ENCODE measurements at regions not wholly inside any gene's neighbourhood (a gene's known extent, or its start where the extent isn't known, plus 50 kb on each side); places are given as distances from the start of the nearest gene placed in this dataset.

DNA sequence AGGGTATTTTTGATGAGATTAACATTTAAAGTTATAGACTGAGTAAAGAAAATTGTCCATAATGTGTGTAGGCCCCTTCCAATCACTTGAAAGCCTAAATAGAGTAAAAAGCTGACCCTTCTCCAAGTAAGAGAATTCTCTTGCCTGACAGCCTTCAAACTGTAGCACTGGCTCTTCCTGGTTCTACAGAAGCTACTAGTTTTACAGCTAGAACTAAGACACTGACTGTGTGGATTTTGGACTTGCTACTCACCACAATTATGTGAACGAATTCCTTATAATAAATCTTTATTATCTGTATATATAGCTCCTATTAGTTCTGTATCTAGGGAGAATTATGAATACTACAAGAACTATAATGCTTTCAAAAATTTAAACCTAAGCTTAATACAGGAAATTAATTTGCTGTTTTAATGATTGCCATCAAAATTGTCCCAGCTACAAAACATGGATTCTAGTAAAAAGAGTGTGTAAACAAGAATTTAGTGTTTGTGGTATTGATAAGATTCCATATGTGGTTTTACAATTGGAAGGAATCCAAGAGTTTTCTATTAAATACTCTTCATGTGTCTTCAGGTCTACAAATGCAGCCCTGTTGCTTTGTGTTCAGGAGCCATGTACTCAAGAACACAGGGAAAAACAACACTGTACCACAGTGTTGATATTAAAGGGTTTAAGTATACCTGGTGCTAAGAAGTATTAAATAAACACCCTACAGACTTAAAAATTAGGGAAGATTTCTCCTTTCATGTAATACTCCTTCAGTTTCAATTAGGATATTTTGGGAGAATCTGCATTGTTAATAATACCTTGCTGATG is 366.5 kb downstream of the CXXC4 start:
- Histone ChIP-seq H3K79me1 (ENCODE audit: insufficient read depth, low read depth, low read length, poor library complexity, severe bottlenecking) (no peaks in the 10 kb centered on the region), H4K20me1 (ENCODE audit: control insufficient read depth, insufficient read depth, insufficient read length) (no peaks in the 10 kb centered on the region), H3K27me3 (ENCODE audit: insufficient read depth, low read length) (no peaks in the 10 kb centered on the region), H4K91ac (ENCODE audit: insufficient read length, low read depth, low read length) (no peak overlapping the region), H4K5ac (ENCODE audit: insufficient read length, low read depth, low read length) (no peak overlapping the region), H3K23ac (ENCODE audit: insufficient read length, low read depth, low read length) (no peak overlapping the region), H3K9ac (ENCODE audit: extremely low read depth, insufficient read length, low read length) (no peak overlapping the region), H2AFZ (ENCODE audit: low read length) (no peak overlapping the region), H3K4me2 (ENCODE audit: insufficient read depth, insufficient read length, low read length) (no peak overlapping the region), H3K9me3 (ENCODE audit: control insufficient read depth, low read depth, low read length) (no peaks in the 10 kb centered on the region), H3K14ac (ENCODE audit: insufficient read depth, low read length) (no peak overlapping the region), H3K4ac (ENCODE audit: low read depth, low read length) (no peak overlapping the region), H3K56ac (ENCODE audit: insufficient read length, low read depth, low read length) (no peak overlapping the region), H3K27ac (ENCODE audit: insufficient read length, low read depth, low read length) (no peak overlapping the region), H3K23me2 (ENCODE audit: insufficient read length, low read depth, low read length, poor library complexity, severe bottlenecking) (no peaks in the 10 kb centered on the region), H2BK12ac (ENCODE audit: insufficient read length, low read depth, low read length) (no peak overlapping the region), H2BK5ac (ENCODE audit: insufficient read length, low read length) (no peak overlapping the region), H3K18ac (ENCODE audit: insufficient read length, low read depth, low read length) (no peak overlapping the region), H3K79me2 (ENCODE audit: insufficient read depth, low read length) (no peaks in the 10 kb centered on the region), H2BK15ac (ENCODE audit: low read depth, low read length) (no peak overlapping the region), H3K4me1 (ENCODE audit: insufficient read depth, low read length) (no peaks in the 10 kb centered on the region), H4K8ac (replicated peaks; ENCODE audit: insufficient read length, low read depth, low read length) (no peak overlapping the region), H3T11ph (ENCODE audit: low read length) (no peak overlapping the region), H2AK5ac (ENCODE audit: insufficient read length, low read length) (no peak overlapping the region), H2BK120ac (ENCODE audit: low read depth, low read length, poor library complexity, severe bottlenecking) (no peak overlapping the region), H2BK20ac (ENCODE audit: low read depth, low read length, poor library complexity, severe bottlenecking) (no peak overlapping the region)
- no peak for DNase-seq
- no peak for TF ChIP-seq CTCF (conservative IDR thresholded peaks at IDR 0.05)
- Mint-ChIP-seq H3K4me3 (no peak overlapping the region), H3K27ac (no peak overlapping the region), H3K4me1 (no peaks in the 10 kb centered on the region), H3K9me3 (no peaks in the 10 kb centered on the region), H3K27me3 (ENCODE audit: low read depth) (no peaks in the 10 kb centered on the region), H3K36me3 (ENCODE audit: insufficient read depth in 1 of 3, low read depth in 3 of 3) (no peaks in the 10 kb centered on the region)
- WGBS (ENCODE audit: extremely low coverage, insufficient read length, low lambda C conversion rate) = no CpG with 5 or more reads among the region's 1 CpG

All from H9 (cell line).